K562 (cell line): ENCODE measurements at regions not wholly inside any gene's neighbourhood (a gene's known extent, or its start where the extent isn't known, plus 50 kb on each side); places are given as distances from the start of the nearest gene placed in this dataset.

ENCODE experiments used
- ATAC-seq: fragments of 200-7000 bp; cut with Tn5 transposase; 3 replicates; pipeline ENCODE4 v1.9.1; 2020; ENCODE audit warnings: moderate library complexity
- BruUV-seq: library from RNA; stranded (reverse); fragments of 400-500 nt; replicated peaks from 2 replicates; lab custom pipeline; 2021; lab: Mats Ljungman, UMichigan
- CTCF ChIA-PET: fragments of 300-600 bp; formaldehyde crosslinking; extraction: SDS; loops from one replicate; lab custom pipeline; 2021; ENCODE audit warnings: low intra/inter-chr PET ratio; lab: Yijun Ruan, JAX
- POLR2A ChIA-PET: fragments of 300-600, 350-650 bp; sonication (Branson Sonifier 250); formaldehyde crosslinking; extraction: SDS; loops from one replicate; lab custom pipeline; 2021; ENCODE audit warnings: antibody characterized with exemption, inconsistent platforms; lab: Yijun Ruan, JAX
- DNase-seq, 4 experiments: peaks; one replicate each; pipeline versions ENCODE4 v3.0.0 to v3.0.0-alpha.2; 2011 to 2018; ENCODE audit warnings: low spot score in 3 of 4, mixed read lengths in 3 of 4; ENCODE audit errors: extremely low read depth in 1 of 4
- FAIRE-seq: peaks from 2 replicates; lab custom pipeline; 2011; peaks lifted over from hg19 to GRCh38; lab: Jason Lieb, UNC
- H2AFZ ChIP-seq: 2 replicates; pipeline ENCODE4 v1.6.0; 2011; ENCODE audit warnings: low read depth, low read length, control low read depth, inconsistent platforms
- H3K27ac ChIP-seq: fragments of 200-600 bp; 3 replicates; pipeline ENCODE4 v1.8.0; 2011; ENCODE audit warnings: low read depth, mild to moderate bottlenecking, control low read depth, inconsistent platforms, low read length, moderate library complexity, mixed read lengths; ENCODE audit errors: extremely low read depth
- H3K27me3 ChIP-seq, 2 experiments: fragments of 300-600 bp in 1 of 2; 2 replicates in 1 of 2; 3 replicates in 1 of 2; pipeline versions ENCODE4 v1.6.0 to v1.8.0; 2011; ENCODE audit warnings: inconsistent platforms in 2 of 2, low read length in 2 of 2, mild to moderate bottlenecking in 1 of 2, mixed read lengths in 1 of 2, moderate library complexity in 1 of 2; ENCODE audit not compliant: control insufficient read depth in 2 of 2, insufficient read depth in 2 of 2
- H3K36me3 ChIP-seq: fragments of 300-600 bp; 3 replicates; pipeline ENCODE4 v1.8.0; 2011; ENCODE audit warnings: mild to moderate bottlenecking, low read length, inconsistent platforms; ENCODE audit not compliant: control insufficient read depth, insufficient read depth
- H3K4me1 ChIP-seq, 2 experiments: fragments of 200-600 bp in 1 of 2; replicated peaks in 1 of 2; 2 replicates in 1 of 2; 3 replicates in 1 of 2; pipeline versions ENCODE4 v1.5.1 to v1.8.0; 2011; ENCODE audit warnings: inconsistent platforms in 2 of 2, low read length in 2 of 2, mild to moderate bottlenecking in 1 of 2, mixed read lengths in 1 of 2, moderate library complexity in 1 of 2; ENCODE audit not compliant: control insufficient read depth in 2 of 2, insufficient read depth in 2 of 2
- H3K4me2 ChIP-seq: 2 replicates; pipeline ENCODE4 v1.6.1; 2011; ENCODE audit warnings: low read length, control low read depth, inconsistent platforms, mixed read lengths; ENCODE audit not compliant: insufficient read depth
- H3K4me3 ChIP-seq: fragments of 200-600 bp; sonication (generic), shearing (Covaris generic); 2 replicates; pipeline ENCODE4 v1.5.1; 2016; ENCODE audit warnings: control low read depth, inconsistent platforms
- H3K79me2 ChIP-seq: fragments of 200-600 bp; 3 replicates; pipeline ENCODE4 v1.8.0; 2011; ENCODE audit warnings: low read length, inconsistent platforms; ENCODE audit not compliant: control insufficient read depth, insufficient read depth
- H3K9ac ChIP-seq, 2 experiments: 2 replicates each; pipeline versions ENCODE4 v1.6.0 to v1.6.1; 2011; ENCODE audit warnings: low read depth in 2 of 2, low read length in 2 of 2, control low read depth in 1 of 2, inconsistent platforms in 1 of 2, mild to moderate bottlenecking in 1 of 2, mixed read lengths in 1 of 2; ENCODE audit not compliant: insufficient read depth in 1 of 2
- H3K9me1 ChIP-seq: one replicate; pipeline ENCODE4 v1.6.0; 2011; ENCODE audit warnings: inconsistent platforms, mild to moderate bottlenecking, low read length, moderate library complexity; ENCODE audit not compliant: control insufficient read depth, insufficient read depth
- H3K9me3 ChIP-seq: replicated peaks from 2 replicates; pipeline ENCODE4 v1.5.1; 2011; ENCODE audit warnings: low read depth, low read length, inconsistent platforms; ENCODE audit not compliant: control insufficient read depth, insufficient read depth
- H4K20me1 ChIP-seq: replicated peaks from 2 replicates; pipeline ENCODE4 v1.6.1; 2011; ENCODE audit warnings: low read length, inconsistent platforms, mixed read lengths; ENCODE audit not compliant: control insufficient read depth, insufficient read depth
- ESRRB ChIP-seq: fragments of 250-450 bp; sonication (Bioruptor Pico); IDR thresholded peaks from 2 replicates; pipeline ENCODE4 v1.5.0; 2020; ENCODE audit warnings: mild to moderate bottlenecking, moderate library complexity, borderline replicate concordance
- KLF1 ChIP-seq: fragments of 450-650 bp; IDR thresholded peaks from 2 replicates; pipeline ENCODE4 v1.6.1; 2016; ENCODE audit warnings: missing genetic modification characterization, missing compliant biosample characterization
- NFIC ChIP-seq: fragments of 450-650 bp; IDR thresholded peaks from 2 replicates; pipeline ENCODE4 v1.6.1; 2017; ENCODE audit warnings: mild to moderate bottlenecking, inconsistent platforms
- PHF20 ChIP-seq: fragments of 450-650 bp; IDR thresholded peaks from 2 replicates; pipeline ENCODE4 v1.6.1; 2018; ENCODE audit not compliant: partially characterized antibody
- POU5F1 ChIP-seq: fragments of 150-350 bp; IDR thresholded peaks from 2 replicates; pipeline ENCODE4 v1.6.1; 2014; ENCODE audit warnings: borderline replicate concordance, low read length, low read depth, mild to moderate bottlenecking; ENCODE audit not compliant: partially characterized antibody
- RFX1 ChIP-seq: fragments of 450-650 bp; IDR thresholded peaks from 2 replicates; pipeline ENCODE4 v1.6.1; 2016; ENCODE audit warnings: mild to moderate bottlenecking, moderate library complexity
- TCF7 ChIP-seq: sonication (generic); IDR thresholded peaks from 2 replicates; pipeline ENCODE4 v1.6.1; 2016; ENCODE audit warnings: antibody characterized with exemption, borderline replicate concordance
- TCFL5 ChIP-seq: fragments of 250-450 bp; sonication (Bioruptor Pico); conservative IDR thresholded peaks from 2 replicates; pipeline ENCODE4 v1.6.1; 2021; ENCODE audit warnings: mild to moderate bottlenecking, moderate library complexity, matching md5 sums
- ZFP1 ChIP-seq: fragments of 450-650 bp; formaldehyde crosslinking; IDR thresholded peaks from 2 replicates; pipeline ENCODE4 v1.4.0; 2020; ENCODE audit warnings: mild to moderate bottlenecking, mixed read lengths
- ZNF76 ChIP-seq: fragments of 250-450 bp; sonication (Bioruptor Pico); IDR thresholded peaks from 2 replicates; pipeline ENCODE4 v1.4.0; 2020; ENCODE audit warnings: mild to moderate bottlenecking, moderate library complexity, borderline replicate concordance
- WGBS: fragments of 100-300 bp; shearing (Covaris generic); methylation state at CpG from one replicate; pipeline ENCODE4 v1.1.6; 2016; ENCODE audit warnings: low coverage, mixed read lengths; ENCODE audit not compliant: insufficient coverage; ENCODE audit errors: missing lambda C conversion rate; 5-methylcytosine and 5-hydroxymethylcytosine counted together
- in situ Hi-C: fragments of 300-500 bp; cut with MboI; formaldehyde crosslinking; loops from 4 replicates; pipeline ENCODE4 v1.15.0; 2018; ENCODE audit warnings: inconsistent platforms, mixed read lengths
- intact Hi-C: fragments of 100-400 bp; cut with micrococcal nuclease; formaldehyde crosslinking; loops from 2 replicates; pipeline ENCODE4 v1.14.2; 2022
- TF ChIP-seq, protein P1 (sequence below), 2 experiments: fragments of 450-650 bp in 1 of 2; sonication (generic) in 1 of 2; formaldehyde crosslinking; conservative IDR thresholded peaks; 2 replicates each; pipeline versions ENCODE4 v1.4.0 to v1.8.1; 2020 to 2022; ENCODE audit warnings: mild to moderate bottlenecking in 1 of 2, missing genetic modification reagents in 1 of 2
- TF ChIP-seq, protein P2 (sequence below): sonication (generic); formaldehyde crosslinking; IDR thresholded peaks from 2 replicates; pipeline ENCODE4 v1.8.1; 2023; ENCODE audit warnings: mild to moderate bottlenecking, missing genetic modification reagents

DNA sequence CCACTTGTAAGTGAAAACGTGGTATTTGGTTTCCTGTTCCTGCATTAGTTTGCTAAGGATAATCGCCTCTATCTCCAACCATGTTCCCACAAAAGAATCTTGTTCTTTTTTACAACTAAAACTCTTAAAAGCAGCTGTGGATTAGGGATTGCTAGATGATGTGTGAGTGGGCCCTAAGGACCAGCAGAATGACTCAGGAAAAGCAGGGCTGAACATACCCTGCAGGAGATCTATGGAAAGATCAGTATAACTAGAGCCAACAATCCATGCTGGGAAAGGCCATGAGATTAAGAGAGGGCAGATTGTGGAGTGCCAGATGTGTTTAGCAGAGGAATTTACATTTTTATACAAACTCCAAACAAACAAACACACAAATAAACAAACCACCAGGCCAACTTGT lies 128.4 kb upstream of the TMEM164 start (continued):
- TF ChIP-seq, protein P1, sequence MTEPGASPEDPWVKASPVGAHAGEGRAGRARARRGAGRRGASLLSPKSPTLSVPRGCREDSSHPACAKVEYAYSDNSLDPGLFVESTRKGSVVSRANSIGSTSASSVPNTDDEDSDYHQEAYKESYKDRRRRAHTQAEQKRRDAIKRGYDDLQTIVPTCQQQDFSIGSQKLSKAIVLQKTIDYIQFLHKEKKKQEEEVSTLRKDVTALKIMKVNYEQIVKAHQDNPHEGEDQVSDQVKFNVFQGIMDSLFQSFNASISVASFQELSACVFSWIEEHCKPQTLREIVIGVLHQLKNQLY (CRISPR knock-in tag; conservative IDR thresholded peaks at IDR 0.05) = no peak
- no peak for TF ChIP-seq POU5F1
- TF ChIP-seq KLF1 = no peak
- no peak for TF ChIP-seq ZNF76 (CRISPR knock-in tag)
- TF ChIP-seq ESRRB = no peak
- TF ChIP-seq PHF20 = no peak
- TF ChIP-seq ZFP1 (CRISPR knock-in tag) = no peak
- no peak for TF ChIP-seq NFIC
- no peak for TF ChIP-seq RFX1
- TF ChIP-seq TCFL5 (CRISPR knock-in tag) = no peak
- TF ChIP-seq, all 486 proteins: peak for 0

DNA sequence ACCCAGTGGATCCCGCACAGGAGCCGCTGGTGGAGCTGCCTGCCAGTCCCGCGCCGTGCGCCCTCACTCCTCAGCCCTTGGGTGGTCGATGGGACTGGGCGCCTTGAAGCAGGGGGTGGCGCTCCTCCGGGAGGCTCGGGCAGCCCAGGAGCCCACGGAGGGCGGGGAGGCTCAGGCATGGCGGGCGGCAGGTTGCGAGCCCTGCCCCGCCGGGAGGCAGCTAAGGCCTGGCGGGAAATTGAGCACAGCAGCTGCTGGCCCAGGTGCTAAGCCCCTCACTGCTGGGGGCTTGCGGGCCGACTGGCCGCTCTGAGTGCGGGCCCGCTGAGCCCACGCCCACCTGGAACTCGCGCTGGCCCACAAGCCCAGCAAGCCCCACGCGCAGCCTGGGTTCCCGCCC lies 127.1 kb upstream of the TMEM164 start:
- Histone ChIP-seq H3K27ac (no peak overlapping the region), H3K79me2 (no peaks in the 10 kb centered on the region), H3K9me1 (no peaks in the 10 kb centered on the region), H2AFZ (no peak overlapping the region), H3K4me1 (no peaks in the 10 kb centered on the region; a peak in 2 of 5 replicates), H3K36me3 (no peaks in the 10 kb centered on the region), H3K4me2 (no peak overlapping the region), H3K9me3 (no peaks in the 10 kb centered on the region), H4K20me1 (no peaks in the 10 kb centered on the region), H3K4me3 (no peak overlapping the region), H3K9ac (no peak overlapping the region), H3K27me3 (no peaks in the 10 kb centered on the region)
- intact Hi-C loops (no loop called here), in situ Hi-C loops (no loop called here)
- no CpG with 5 or more reads among the region's 30 CpGs for WGBS
- TF ChIP-seq, protein P2, sequence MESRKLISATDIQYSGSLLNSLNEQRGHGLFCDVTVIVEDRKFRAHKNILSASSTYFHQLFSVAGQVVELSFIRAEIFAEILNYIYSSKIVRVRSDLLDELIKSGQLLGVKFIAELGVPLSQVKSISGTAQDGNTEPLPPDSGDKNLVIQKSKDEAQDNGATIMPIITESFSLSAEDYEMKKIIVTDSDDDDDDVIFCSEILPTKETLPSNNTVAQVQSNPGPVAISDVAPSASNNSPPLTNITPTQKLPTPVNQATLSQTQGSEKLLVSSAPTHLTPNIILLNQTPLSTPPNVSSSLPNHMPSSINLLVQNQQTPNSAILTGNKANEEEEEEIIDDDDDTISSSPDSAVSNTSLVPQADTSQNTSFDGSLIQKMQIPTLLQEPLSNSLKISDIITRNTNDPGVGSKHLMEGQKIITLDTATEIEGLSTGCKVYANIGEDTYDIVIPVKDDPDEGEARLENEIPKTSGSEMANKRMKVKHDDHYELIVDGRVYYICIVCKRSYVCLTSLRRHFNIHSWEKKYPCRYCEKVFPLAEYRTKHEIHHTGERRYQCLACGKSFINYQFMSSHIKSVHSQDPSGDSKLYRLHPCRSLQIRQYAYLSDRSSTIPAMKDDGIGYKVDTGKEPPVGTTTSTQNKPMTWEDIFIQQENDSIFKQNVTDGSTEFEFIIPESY (CRISPR knock-in tag) = peak; percentile 66
- TF ChIP-seq TCF7 = no peak
- ChIA-PET POLR2A (no interaction called here), CTCF (no interaction called here)
- FAIRE-seq (no peak), ATAC-seq (no peak), DNase-seq (no peak)
- no TSS peak for BruUV-seq
